ENCODE measurements at regions not wholly inside any gene's neighbourhood (a gene's known extent, or its start where the extent isn't known, plus 50 kb on each side); places are given as distances from the start of the nearest gene placed in this dataset.

GRCh38 chr11:112771851-112772250 is 189.4 kb upstream of the NCAM1 start:
- no peaks in the 10 kb centered on the region for H3K9me3 ChIP-seq (ENCODE audit: low read depth)
- DNase-seq (ENCODE audit: low spot score) = no peak
- no peaks in the 10 kb centered on the region for H3K9me2 ChIP-seq (replicated peaks; ENCODE audit: insufficient read depth)
- H4K20me1 ChIP-seq (ENCODE audit: insufficient read depth, poor library complexity, severe bottlenecking) = no peaks in the 10 kb centered on the region
- no peaks in the 10 kb centered on the region for H3K79me2 ChIP-seq
- H3K4me1 ChIP-seq (ENCODE audit: insufficient read depth) = no peaks in the 10 kb centered on the region
- no peaks in the 10 kb centered on the region for H3K36me3 ChIP-seq (replicated peaks; ENCODE audit: insufficient read depth, low read depth)
- no peak overlapping the region for H3K4me2 ChIP-seq
- TF ChIP-seq EZH2phosphoT487 (IDR thresholded peaks at IDR 0.05; ENCODE audit: low read depth, severe bottlenecking, unreplicated experiment) = no peak
- TF ChIP-seq EZH2 (IDR thresholded peaks at IDR 0.05; ENCODE audit: borderline replicate concordance) = no peak
- no peak for TF ChIP-seq CTCF (IDR thresholded peaks at IDR 0.05; ENCODE audit: poor library complexity)
- H3K4me3 ChIP-seq = no peak overlapping the region
- no peaks in the 10 kb centered on the region for H3K27me3 ChIP-seq
- 94% methylated on average over 2 of the region's 2 CpGs for WGBS (ENCODE audit: low lambda C conversion rate, missing lambda C conversion rate)
- no peak overlapping the region for H3K27ac ChIP-seq
- no peak overlapping the region for H2AFZ ChIP-seq

GRCh38 chr11:112773264-112773663 is 188.0 kb upstream of the NCAM1 start:
- Histone ChIP-seq H3K9me2 (replicated peaks; ENCODE audit: insufficient read depth) (no peaks in the 10 kb centered on the region), H3K79me2 (no peaks in the 10 kb centered on the region), H2AFZ (no peak overlapping the region), H3K27me3 (no peaks in the 10 kb centered on the region), H3K36me3 (replicated peaks; ENCODE audit: insufficient read depth, low read depth) (no peaks in the 10 kb centered on the region), H3K4me2 (no peak overlapping the region), H3K4me3 (no peak overlapping the region), H4K20me1 (ENCODE audit: insufficient read depth, poor library complexity, severe bottlenecking) (no peaks in the 10 kb centered on the region), H3K9me3 (ENCODE audit: low read depth) (no peaks in the 10 kb centered on the region), H3K4me1 (ENCODE audit: insufficient read depth) (peaks cover 7% of the 10 kb centered on the region), H3K27ac (no peak overlapping the region)
- no peak for DNase-seq (ENCODE audit: low spot score)
- no peak for TF ChIP-seq CTCF (IDR thresholded peaks at IDR 0.05; ENCODE audit: poor library complexity)
- no peak for TF ChIP-seq EZH2phosphoT487 (IDR thresholded peaks at IDR 0.05; ENCODE audit: low read depth, severe bottlenecking, unreplicated experiment)
- no peak for TF ChIP-seq EZH2 (IDR thresholded peaks at IDR 0.05; ENCODE audit: borderline replicate concordance)
- 83% methylated on average over 4 of the region's 4 CpGs for WGBS (ENCODE audit: low lambda C conversion rate, missing lambda C conversion rate)

- WGBS (ENCODE audit: low lambda C conversion rate, missing lambda C conversion rate) = 92% methylated on average over 5 of the region's 5 CpGs
- Histone ChIP-seq H3K27me3 (no peaks in the 10 kb centered on the region), H3K9me2 (replicated peaks; ENCODE audit: insufficient read depth) (no peaks in the 10 kb centered on the region), H3K4me2 (no peak overlapping the region), H2AFZ (no peak overlapping the region), H3K36me3 (replicated peaks; ENCODE audit: insufficient read depth, low read depth) (no peaks in the 10 kb centered on the region), H3K4me1 (ENCODE audit: insufficient read depth) (peaks cover 10% of the 10 kb centered on the region), H3K79me2 (no peaks in the 10 kb centered on the region), H3K9me3 (ENCODE audit: low read depth) (no peaks in the 10 kb centered on the region), H3K4me3 (no peak overlapping the region), H3K27ac (no peak overlapping the region), H4K20me1 (ENCODE audit: insufficient read depth, poor library complexity, severe bottlenecking) (no peaks in the 10 kb centered on the region)
- TF ChIP-seq CTCF (IDR thresholded peaks at IDR 0.05; ENCODE audit: poor library complexity) = no peak
- TF ChIP-seq EZH2 (IDR thresholded peaks at IDR 0.05; ENCODE audit: borderline replicate concordance) = no peak
- TF ChIP-seq EZH2phosphoT487 (IDR thresholded peaks at IDR 0.05; ENCODE audit: low read depth, severe bottlenecking, unreplicated experiment) = no peak
- DNase-seq (ENCODE audit: low spot score) = no peak
These were observed 184.4 kb upstream of the NCAM1 start for GRCh38 chr11:112776834-112777233.

- no peak for TF ChIP-seq EZH2 (IDR thresholded peaks at IDR 0.05; ENCODE audit: borderline replicate concordance)
- TF ChIP-seq EZH2phosphoT487 (IDR thresholded peaks at IDR 0.05; ENCODE audit: low read depth, severe bottlenecking, unreplicated experiment) = no peak
- no peak for TF ChIP-seq CTCF (IDR thresholded peaks at IDR 0.05; ENCODE audit: poor library complexity)
- WGBS (ENCODE audit: low lambda C conversion rate, missing lambda C conversion rate) = 45% methylated on average over 12 of the region's 12 CpGs
- Histone ChIP-seq H3K36me3 (replicated peaks; ENCODE audit: insufficient read depth, low read depth) (no peaks in the 10 kb centered on the region), H4K20me1 (ENCODE audit: insufficient read depth, poor library complexity, severe bottlenecking) (no peaks in the 10 kb centered on the region), H2AFZ (no peak overlapping the region), H3K79me2 (no peaks in the 10 kb centered on the region), H3K9me3 (ENCODE audit: low read depth) (no peaks in the 10 kb centered on the region), H3K4me1 (ENCODE audit: insufficient read depth) (peaks cover 10% of the 10 kb centered on the region), H3K4me2 (no peak overlapping the region), H3K27me3 (no peaks in the 10 kb centered on the region), H3K4me3 (no peak overlapping the region), H3K9me2 (replicated peaks; ENCODE audit: insufficient read depth) (no peaks in the 10 kb centered on the region), H3K27ac (no peak overlapping the region)
- peak; percentile 32 for DNase-seq (ENCODE audit: low spot score)
These were observed 183.9 kb upstream of the NCAM1 start for GRCh38 chr11:112777283-112777751.

Data from hepatocyte (in vitro differentiated cells).